HepG2 (cell line): ENCODE measurements at regions not wholly inside any gene's neighbourhood (a gene's known extent, or its start where the extent isn't known, plus 50 kb on each side); places are given as distances from the start of the nearest gene placed in this dataset.

Source experiments
- ATAC-seq: fragments of 200-7000 bp; cut with Tn5 transposase; 3 replicates; pipeline ENCODE4 v1.9.1; 2020; ENCODE audit warnings: mild to moderate bottlenecking, moderate library complexity
- BruUV-seq: library from RNA; stranded (reverse); fragments of 400-500 nt; replicated peaks from 2 replicates; lab custom pipeline; 2021; lab: Mats Ljungman, UMichigan
- CTCF ChIA-PET: fragments of 300-600 bp; formaldehyde crosslinking; extraction: SDS; loops from one replicate; lab custom pipeline; 2021; ENCODE audit warnings: low total read pairs, inconsistent platforms, low intra/inter-chr PET ratio; lab: Yijun Ruan, JAX
- POLR2A ChIA-PET: fragments of 350-600 bp; sonication (Branson Sonifier 250); formaldehyde crosslinking; loops from one replicate; lab custom pipeline; 2020; ENCODE audit warnings: antibody characterized with exemption, inconsistent platforms; lab: Yijun Ruan, JAX
- DNase-seq: peaks from one replicate; pipeline ENCODE4 v3.0.0-alpha.2; 2015; ENCODE audit warnings: low spot score
- FAIRE-seq: peaks from 3 replicates; lab custom pipeline; 2011; peaks lifted over from hg19 to GRCh38; lab: Jason Lieb, UNC
- H2AFZ ChIP-seq: one replicate; pipeline ENCODE4 v1.6.1; 2011; ENCODE audit warnings: low read length, inconsistent platforms
- H3K27ac ChIP-seq: fragments of 300-600 bp; 3 replicates; pipeline ENCODE4 v1.8.0; 2011; ENCODE audit warnings: mixed run types, mild to moderate bottlenecking, mixed read lengths, low read length, inconsistent platforms; ENCODE audit not compliant: insufficient read depth; ENCODE audit errors: extremely low read length
- H3K27me3 ChIP-seq, 2 experiments: fragments of 200-600 bp in 1 of 2; 2 replicates in 1 of 2; 3 replicates in 1 of 2; pipeline versions ENCODE4 v1.6.0 to v1.8.0; 2011; ENCODE audit warnings: low read length in 2 of 2, mild to moderate bottlenecking in 2 of 2, moderate library complexity in 2 of 2, inconsistent platforms in 1 of 2; ENCODE audit not compliant: insufficient read depth in 2 of 2, control insufficient read depth in 1 of 2
- H3K36me3 ChIP-seq, 2 experiments: fragments of 200-600 bp in 1 of 2; replicated peaks in 1 of 2; 2 replicates in 1 of 2; 3 replicates in 1 of 2; pipeline versions ENCODE4 v1.5.1 to v1.8.0; 2011; ENCODE audit warnings: low read length in 2 of 2, inconsistent platforms in 1 of 2; ENCODE audit not compliant: insufficient read depth in 2 of 2, control insufficient read depth in 1 of 2
- H3K4me1 ChIP-seq: 2 replicates; pipeline ENCODE4 v1.5.1; 2012; ENCODE audit warnings: low read length, inconsistent platforms; ENCODE audit not compliant: insufficient read depth
- H3K4me2 ChIP-seq: 2 replicates; pipeline ENCODE4 v1.6.0; 2011; ENCODE audit warnings: low read depth, low read length, inconsistent platforms
- H3K4me3 ChIP-seq, 3 experiments: fragments of 200-600 bp in 1 of 3; sonication (generic), shearing (Covaris generic) in 1 of 3; replicated peaks in 1 of 3; 2 replicates each; pipeline ENCODE4 v1.5.1; 2011 to 2016; ENCODE audit warnings: low read length in 3 of 3, inconsistent platforms in 2 of 3, low read depth in 2 of 3, mild to moderate bottlenecking in 2 of 3, control low read depth in 1 of 3, mixed read lengths in 1 of 3; ENCODE audit not compliant: insufficient read depth in 1 of 3
- H3K79me2 ChIP-seq: one replicate; pipeline ENCODE4 v1.6.1; 2011; ENCODE audit warnings: low read length, inconsistent platforms; ENCODE audit not compliant: insufficient read depth
- H3K9ac ChIP-seq: 2 replicates; pipeline ENCODE4 v1.6.0; 2011; ENCODE audit warnings: mild to moderate bottlenecking, low read depth, low read length, inconsistent platforms; ENCODE audit not compliant: insufficient read depth
- H3K9me3 ChIP-seq: 2 replicates; pipeline ENCODE4 v1.5.1; 2012; ENCODE audit warnings: mild to moderate bottlenecking, low read length
- H4K20me1 ChIP-seq: 2 replicates; pipeline ENCODE4 v1.6.0; 2011; ENCODE audit warnings: inconsistent platforms, mild to moderate bottlenecking, low read length, moderate library complexity; ENCODE audit not compliant: insufficient read depth
- ATM ChIP-seq: fragments of 450-650 bp; IDR thresholded peaks from 2 replicates; pipeline ENCODE4 v1.7.1; 2017; ENCODE audit warnings: mild to moderate bottlenecking, borderline replicate concordance
- CREM ChIP-seq, 2 experiments: sonication (generic) in 1 of 2; formaldehyde crosslinking in 1 of 2; IDR thresholded peaks; 2 replicates each; pipeline versions ENCODE4 v1.4.0 to v1.6.1; 2016 to 2020; ENCODE audit warnings: antibody characterized with exemption in 1 of 2, mild to moderate bottlenecking in 1 of 2, missing genetic modification reagents in 1 of 2
- DR1 ChIP-seq: sonication (generic); formaldehyde crosslinking; IDR thresholded peaks from 2 replicates; pipeline ENCODE4 v1.8.0; 2021; ENCODE audit warnings: mild to moderate bottlenecking, missing genetic modification reagents, inconsistent platforms
- FLYWCH1 ChIP-seq: sonication (generic); formaldehyde crosslinking; IDR thresholded peaks from 2 replicates; pipeline ENCODE4 v1.8.1; 2023; ENCODE audit warnings: mild to moderate bottlenecking, missing genetic modification reagents
- HOXA5 ChIP-seq: sonication (generic); formaldehyde crosslinking; IDR thresholded peaks from 2 replicates; pipeline ENCODE4 v1.4.0; 2020; ENCODE audit warnings: missing genetic modification reagents
- NFYB ChIP-seq: sonication (generic); formaldehyde crosslinking; IDR thresholded peaks from 2 replicates; pipeline ENCODE4 v1.4.0; 2020; ENCODE audit warnings: missing genetic modification reagents
- SNAPC2 ChIP-seq: sonication (generic); formaldehyde crosslinking; IDR thresholded peaks from 2 replicates; pipeline ENCODE4 v1.8.1; 2022; ENCODE audit warnings: mild to moderate bottlenecking, missing genetic modification reagents
- TSC22D2 ChIP-seq: sonication (generic); formaldehyde crosslinking; IDR thresholded peaks from 2 replicates; pipeline ENCODE4 v1.5.1; 2020; ENCODE audit warnings: missing genetic modification reagents, mild to moderate bottlenecking, borderline replicate concordance
- YY1 ChIP-seq: IDR thresholded peaks from 2 replicates; pipeline ENCODE4 v1.6.1; 2011; ENCODE audit warnings: low read length, low read depth, moderate library complexity, mild to moderate bottlenecking; ENCODE audit not compliant: insufficient read depth, insufficient replicate concordance
- ZBTB2 ChIP-seq: sonication (generic); formaldehyde crosslinking; IDR thresholded peaks from 2 replicates; pipeline ENCODE4 v1.8.0; 2022; ENCODE audit warnings: low read depth, missing genetic modification reagents
- ZIK1 ChIP-seq: sonication (generic); formaldehyde crosslinking; IDR thresholded peaks from 2 replicates; pipeline ENCODE4 v1.5.0; 2020; ENCODE audit warnings: mild to moderate bottlenecking, low read depth, missing genetic modification reagents, borderline replicate concordance
- ZNF563 ChIP-seq: sonication (generic); formaldehyde crosslinking; IDR thresholded peaks from 2 replicates; pipeline ENCODE4 v1.8.0; 2022; ENCODE audit warnings: mild to moderate bottlenecking, moderate library complexity, missing genetic modification reagents
- ZNF605 ChIP-seq: sonication (generic); formaldehyde crosslinking; IDR thresholded peaks from 2 replicates; pipeline ENCODE4 v1.8.0; 2022; ENCODE audit warnings: mild to moderate bottlenecking, missing genetic modification reagents
- ZNF672 ChIP-seq: sonication (generic); formaldehyde crosslinking; IDR thresholded peaks from 2 replicates; pipeline ENCODE4 v1.8.1; 2022; ENCODE audit warnings: missing genetic modification reagents
- ZNF749 ChIP-seq: sonication (generic); formaldehyde crosslinking; IDR thresholded peaks from 2 replicates; pipeline ENCODE4 v1.8.0; 2022; ENCODE audit warnings: mild to moderate bottlenecking, missing genetic modification reagents, moderate library complexity, borderline replicate concordance
- ZNF879 ChIP-seq: sonication (generic); formaldehyde crosslinking; IDR thresholded peaks from 2 replicates; pipeline ENCODE4 v1.8.1; 2023; ENCODE audit warnings: missing genetic modification reagents
- WGBS: methylation state at CpG from one replicate; pipeline ENCODE4 v1.1.6; 2017; ENCODE audit warnings: low lambda C conversion rate; 5-methylcytosine and 5-hydroxymethylcytosine counted together
- in situ Hi-C: cut with HindIII; loops from 2 replicates; pipeline ENCODE4 v1.10.0; 2017; ENCODE audit warnings: low pct_unique_long_range_greater_than_20kb; ENCODE audit not compliant: extremely low pct_ligation_motif_present
- intact Hi-C: fragments of 100-400 bp; cut with micrococcal nuclease; formaldehyde crosslinking; loops from one replicate; pipeline ENCODE4 v1.10.0; 2022; ENCODE audit not compliant: unreplicated experiment
- TF ChIP-seq, protein P1 (sequence below): sonication (generic); formaldehyde crosslinking; IDR thresholded peaks from 2 replicates; pipeline ENCODE4 v1.4.0; 2020; ENCODE audit warnings: missing genetic modification reagents
- TF ChIP-seq, protein P2 (sequence below): sonication (generic); formaldehyde crosslinking; IDR thresholded peaks from 2 replicates; pipeline ENCODE4 v1.5.0; 2020; ENCODE audit warnings: mild to moderate bottlenecking, missing genetic modification reagents, moderate library complexity
- TF ChIP-seq, protein P3 (sequence below): sonication (generic); formaldehyde crosslinking; IDR thresholded peaks from 2 replicates; pipeline ENCODE4 v1.4.0; 2020; ENCODE audit warnings: mild to moderate bottlenecking, missing genetic modification reagents

- TF ChIP-seq, protein P1, sequence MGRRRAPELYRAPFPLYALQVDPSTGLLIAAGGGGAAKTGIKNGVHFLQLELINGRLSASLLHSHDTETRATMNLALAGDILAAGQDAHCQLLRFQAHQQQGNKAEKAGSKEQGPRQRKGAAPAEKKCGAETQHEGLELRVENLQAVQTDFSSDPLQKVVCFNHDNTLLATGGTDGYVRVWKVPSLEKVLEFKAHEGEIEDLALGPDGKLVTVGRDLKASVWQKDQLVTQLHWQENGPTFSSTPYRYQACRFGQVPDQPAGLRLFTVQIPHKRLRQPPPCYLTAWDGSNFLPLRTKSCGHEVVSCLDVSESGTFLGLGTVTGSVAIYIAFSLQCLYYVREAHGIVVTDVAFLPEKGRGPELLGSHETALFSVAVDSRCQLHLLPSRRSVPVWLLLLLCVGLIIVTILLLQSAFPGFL (CRISPR knock-in tag), result no peak
- TF ChIP-seq ZNF672 (CRISPR knock-in tag) (no peak), DR1 (CRISPR knock-in tag) (no peak)
These were observed 235.3 kb upstream of the TANK start (continued) for GRCh38 chr2:160924936-160925353.

GRCh38 chr2:160925956-160926355, 234.3 kb upstream of the TANK start:
- peaks cover 18% of the 10 kb centered on the region for H3K4me1 ChIP-seq
- no peak for DNase-seq
- in situ Hi-C loops (no loop called here), intact Hi-C loops (no loop called here)
- no peak for ATAC-seq
- no peaks in the 10 kb centered on the region for H4K20me1 ChIP-seq
- H2AFZ ChIP-seq, result no peak overlapping the region
- no peak overlapping the region for H3K4me2 ChIP-seq
- CTCF ChIA-PET, result no interaction called here
- H3K4me3 ChIP-seq, result no peak overlapping the region
- H3K9ac ChIP-seq, result no peak overlapping the region
- whole genome bisulfite sequencing, result 0% methylated on average over 1 of the region's 1 CpG
- BruUV-seq, result no TSS peak
- H3K9me3 ChIP-seq, result no peaks in the 10 kb centered on the region
- no peak for FAIRE-seq
- H3K27me3 ChIP-seq, result no peaks in the 10 kb centered on the region
- no peaks in the 10 kb centered on the region for H3K36me3 ChIP-seq
- no peak overlapping the region for H3K27ac ChIP-seq
- H3K79me2 ChIP-seq, result no peaks in the 10 kb centered on the region
- POLR2A ChIA-PET, result no interaction called here
- TF ChIP-seq, protein P2, sequence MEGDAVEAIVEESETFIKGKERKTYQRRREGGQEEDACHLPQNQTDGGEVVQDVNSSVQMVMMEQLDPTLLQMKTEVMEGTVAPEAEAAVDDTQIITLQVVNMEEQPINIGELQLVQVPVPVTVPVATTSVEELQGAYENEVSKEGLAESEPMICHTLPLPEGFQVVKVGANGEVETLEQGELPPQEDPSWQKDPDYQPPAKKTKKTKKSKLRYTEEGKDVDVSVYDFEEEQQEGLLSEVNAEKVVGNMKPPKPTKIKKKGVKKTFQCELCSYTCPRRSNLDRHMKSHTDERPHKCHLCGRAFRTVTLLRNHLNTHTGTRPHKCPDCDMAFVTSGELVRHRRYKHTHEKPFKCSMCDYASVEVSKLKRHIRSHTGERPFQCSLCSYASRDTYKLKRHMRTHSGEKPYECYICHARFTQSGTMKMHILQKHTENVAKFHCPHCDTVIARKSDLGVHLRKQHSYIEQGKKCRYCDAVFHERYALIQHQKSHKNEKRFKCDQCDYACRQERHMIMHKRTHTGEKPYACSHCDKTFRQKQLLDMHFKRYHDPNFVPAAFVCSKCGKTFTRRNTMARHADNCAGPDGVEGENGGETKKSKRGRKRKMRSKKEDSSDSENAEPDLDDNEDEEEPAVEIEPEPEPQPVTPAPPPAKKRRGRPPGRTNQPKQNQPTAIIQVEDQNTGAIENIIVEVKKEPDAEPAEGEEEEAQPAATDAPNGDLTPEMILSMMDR (CRISPR knock-in tag), result no peak
- no peak for TF ChIP-seq SNAPC2 (CRISPR knock-in tag)
- TF ChIP-seq ATM, result no peak
- no peak for TF ChIP-seq ZIK1
- no peak for TF ChIP-seq NFYB (CRISPR knock-in tag)
- TF ChIP-seq YY1, result no peak
- no peak for TF ChIP-seq FLYWCH1 (CRISPR knock-in tag)
- TF ChIP-seq CREM (IDR thresholded peaks at IDR 0.05), result no peak
- TF ChIP-seq CREM (CRISPR knock-in tag; IDR thresholded peaks at IDR 0.05), result no peak
- no peak for TF ChIP-seq ZNF749 (CRISPR knock-in tag)
- TF ChIP-seq ZNF563 (CRISPR knock-in tag), result no peak
- TF ChIP-seq, protein P3, sequence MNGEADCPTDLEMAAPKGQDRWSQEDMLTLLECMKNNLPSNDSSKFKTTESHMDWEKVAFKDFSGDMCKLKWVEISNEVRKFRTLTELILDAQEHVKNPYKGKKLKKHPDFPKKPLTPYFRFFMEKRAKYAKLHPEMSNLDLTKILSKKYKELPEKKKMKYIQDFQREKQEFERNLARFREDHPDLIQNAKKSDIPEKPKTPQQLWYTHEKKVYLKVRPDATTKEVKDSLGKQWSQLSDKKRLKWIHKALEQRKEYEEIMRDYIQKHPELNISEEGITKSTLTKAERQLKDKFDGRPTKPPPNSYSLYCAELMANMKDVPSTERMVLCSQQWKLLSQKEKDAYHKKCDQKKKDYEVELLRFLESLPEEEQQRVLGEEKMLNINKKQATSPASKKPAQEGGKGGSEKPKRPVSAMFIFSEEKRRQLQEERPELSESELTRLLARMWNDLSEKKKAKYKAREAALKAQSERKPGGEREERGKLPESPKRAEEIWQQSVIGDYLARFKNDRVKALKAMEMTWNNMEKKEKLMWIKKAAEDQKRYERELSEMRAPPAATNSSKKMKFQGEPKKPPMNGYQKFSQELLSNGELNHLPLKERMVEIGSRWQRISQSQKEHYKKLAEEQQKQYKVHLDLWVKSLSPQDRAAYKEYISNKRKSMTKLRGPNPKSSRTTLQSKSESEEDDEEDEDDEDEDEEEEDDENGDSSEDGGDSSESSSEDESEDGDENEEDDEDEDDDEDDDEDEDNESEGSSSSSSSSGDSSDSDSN, result no peak
- TF ChIP-seq ZNF605 (CRISPR knock-in tag), result no peak
- no peak for TF ChIP-seq TSC22D2 (CRISPR knock-in tag)
- no peak for TF ChIP-seq ZNF879 (CRISPR knock-in tag)
- no peak for TF ChIP-seq HOXA5 (CRISPR knock-in tag)
- TF ChIP-seq ZBTB2 (CRISPR knock-in tag), result no peak
